ENCODE measurements at regions not wholly inside any gene's neighbourhood (a gene's known extent, or its start where the extent isn't known, plus 50 kb on each side); places are given as distances from the start of the nearest gene placed in this dataset.

GRCh38 chr6:21772477-21772876 is 178.9 kb downstream of the SOX4 start:
- no peak overlapping the region for H4K91ac ChIP-seq (ENCODE audit: insufficient read length, low read depth, low read length)
- H3K27ac ChIP-seq (ENCODE audit: insufficient read length, low read depth, low read length): no peak overlapping the region

More at GRCh38 chr6:21772477-21772876, 178.9 kb downstream of the SOX4 start:
- Histone ChIP-seq H3K79me1 (ENCODE audit: insufficient read depth, low read depth, low read length, poor library complexity, severe bottlenecking) (peaks cover 10% of the 10 kb centered on the region), H3K9ac (ENCODE audit: extremely low read depth, insufficient read length, low read length) (no peak overlapping the region), H3K27me3 (ENCODE audit: insufficient read depth, low read length) (no peaks in the 10 kb centered on the region; the same call in 1 of the 2 replicates), H2BK15ac (ENCODE audit: low read depth, low read length) (no peak overlapping the region), H3K79me2 (ENCODE audit: insufficient read depth, low read length) (peaks cover 32% of the 10 kb centered on the region; the same call in 1 of the 2 replicates), H3K23me2 (ENCODE audit: insufficient read length, low read depth, low read length, poor library complexity, severe bottlenecking) (no peaks in the 10 kb centered on the region), H3K56ac (ENCODE audit: insufficient read length, low read depth, low read length) (no peak overlapping the region), H3K4me1 (ENCODE audit: insufficient read depth, low read length) (peaks cover 27% of the 10 kb centered on the region), H4K20me1 (ENCODE audit: control insufficient read depth, insufficient read depth, insufficient read length) (no peaks in the 10 kb centered on the region), H3K14ac (ENCODE audit: insufficient read depth, low read length) (no peak overlapping the region), H2BK120ac (ENCODE audit: low read depth, low read length, poor library complexity, severe bottlenecking) (no peak overlapping the region), H2BK12ac (ENCODE audit: insufficient read length, low read depth, low read length) (no peak overlapping the region), H2BK20ac (ENCODE audit: low read depth, low read length, poor library complexity, severe bottlenecking) (no peak overlapping the region), H2AK5ac (ENCODE audit: insufficient read length, low read length) (no peak overlapping the region), H4K5ac (ENCODE audit: insufficient read length, low read depth, low read length) (no peak overlapping the region), H3K9me3 (ENCODE audit: control insufficient read depth, low read depth, low read length) (no peaks in the 10 kb centered on the region), H3K18ac (ENCODE audit: insufficient read length, low read depth, low read length) (no peak overlapping the region), H3K4me2 (ENCODE audit: insufficient read depth, insufficient read length, low read length) (no peak overlapping the region), H4K8ac (replicated peaks; ENCODE audit: insufficient read length, low read depth, low read length) (no peak overlapping the region), H3K4ac (ENCODE audit: low read depth, low read length) (no peak overlapping the region), H2AFZ (ENCODE audit: low read length) (no peak overlapping the region), H3K23ac (ENCODE audit: insufficient read length, low read depth, low read length) (no peak overlapping the region), H3T11ph (ENCODE audit: low read length) (no peak overlapping the region), H2BK5ac (ENCODE audit: insufficient read length, low read length) (no peak overlapping the region)
- no peak for TF ChIP-seq CTCF (conservative IDR thresholded peaks at IDR 0.05)
- no peaks in the 10 kb centered on the region for H3K9me3 Mint-ChIP-seq
- peaks cover 71 to 72% of the 10 kb centered on the region in 2 experiments for H3K4me1 Mint-ChIP-seq
- no peak for DNase-seq
- H3K27me3 Mint-ChIP-seq (ENCODE audit: low read depth): no peaks in the 10 kb centered on the region; the same call in 1 of the 2 replicates
- H3K36me3 Mint-ChIP-seq (ENCODE audit: insufficient read depth in 1 of 3, low read depth in 3 of 3): peaks cover 0 to 16% (median 5%) of the 10 kb centered on the region in 3 experiments; a peak in 5 of 7 replicates
- H3K4me3 Mint-ChIP-seq: no peak overlapping the region
- H3K27ac Mint-ChIP-seq: peak overlapping the region in 2 of 3 experiments; percentile 47 to 69; a peak in 4 of 7 replicates
